ENCODE measurements at regions not wholly inside any gene's neighbourhood (a gene's known extent, or its start where the extent isn't known, plus 50 kb on each side); places are given as distances from the start of the nearest gene placed in this dataset.

- no peaks in the 10 kb centered on the region for H3K27me3 ChIP-seq
- no peak overlapping the region for H3K27ac ChIP-seq
- no peaks in the 10 kb centered on the region for H3K9me3 ChIP-seq
- H3K36me3 ChIP-seq = no peaks in the 10 kb centered on the region
- no peak for TF ChIP-seq CTCF (IDR thresholded peaks at IDR 0.05)
- no peak for TF ChIP-seq POLR2A (IDR thresholded peaks at IDR 0.05)
- no peaks in the 10 kb centered on the region for H3K4me1 ChIP-seq
- no peak overlapping the region for H3K4me3 ChIP-seq
- DNase-seq = no peak
Observed at GRCh38 chr2:228801451-228801850, 469.6 kb downstream of the PID1 start.

DNA sequence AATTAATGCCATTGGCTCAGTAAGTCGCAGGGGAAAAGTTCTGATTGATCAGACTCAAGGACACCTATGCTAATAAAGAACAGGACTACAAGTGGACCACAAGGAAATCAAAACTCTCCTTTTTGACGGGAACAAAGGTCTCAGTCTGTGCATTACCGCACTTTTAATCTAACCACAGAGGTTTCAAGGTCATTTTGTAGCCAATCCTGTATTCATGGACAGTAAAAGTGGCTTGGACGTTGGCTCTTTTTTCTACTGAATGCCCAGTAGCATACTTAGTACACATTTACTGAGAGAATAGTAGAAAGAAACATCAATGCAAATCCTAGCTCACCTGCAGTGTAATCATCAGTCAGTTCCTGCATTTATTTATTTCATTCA, 471.9 kb downstream of the PID1 start:
- H3K36me3 ChIP-seq = no peaks in the 10 kb centered on the region
- no peak overlapping the region for H3K27ac ChIP-seq
- H3K4me1 ChIP-seq = no peaks in the 10 kb centered on the region
- H3K27me3 ChIP-seq = no peaks in the 10 kb centered on the region
- H3K9me3 ChIP-seq = no peaks in the 10 kb centered on the region
- H3K4me3 ChIP-seq = no peak overlapping the region
- TF ChIP-seq CTCF (IDR thresholded peaks at IDR 0.05) = no peak
- no peak for TF ChIP-seq POLR2A (IDR thresholded peaks at IDR 0.05)
- no peak for DNase-seq

DNA sequence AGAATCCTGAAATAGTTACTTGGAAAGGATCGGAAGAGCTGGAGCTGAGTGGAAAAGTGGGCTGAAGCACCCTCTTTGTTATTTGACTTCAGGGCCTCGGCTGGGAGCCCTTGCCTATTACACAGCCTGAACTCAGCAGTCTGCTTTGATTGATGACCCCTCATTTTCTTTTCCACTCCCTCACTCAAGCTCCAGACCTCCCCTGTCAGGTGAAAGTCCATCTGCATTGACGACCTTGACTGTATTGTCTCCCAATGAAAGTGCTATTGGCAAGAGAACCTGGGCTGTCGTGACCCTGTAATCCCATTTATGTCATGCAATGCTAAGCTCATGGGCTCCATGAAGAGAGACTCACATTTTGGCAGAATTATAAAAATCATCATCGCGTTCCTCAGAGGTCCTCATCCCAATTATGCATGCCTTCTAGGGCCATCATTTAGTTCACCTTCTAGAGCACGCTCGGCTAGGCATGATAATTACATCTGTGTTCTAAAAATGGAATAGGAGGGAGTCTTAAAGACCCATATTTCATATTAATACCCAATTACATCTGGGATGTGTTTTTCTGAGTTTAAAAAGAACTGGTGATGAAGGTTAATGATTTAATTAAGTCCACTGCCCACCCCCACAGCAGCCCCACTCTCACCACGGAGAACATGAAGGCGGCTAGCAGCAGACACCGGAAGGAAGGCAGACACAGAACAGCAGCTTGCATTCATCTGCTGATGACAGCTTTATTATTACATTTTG, 472.5 kb downstream of the PID1 start:
- no peak for DNase-seq

GRCh38 chr2:228796386-228796785, 474.7 kb downstream of the PID1 start:
- Histone ChIP-seq H3K27me3 (no peaks in the 10 kb centered on the region), H3K9me3 (no peaks in the 10 kb centered on the region), H3K27ac (no peak overlapping the region), H3K4me1 (no peaks in the 10 kb centered on the region), H3K4me3 (no peak overlapping the region), H3K36me3 (no peaks in the 10 kb centered on the region)
- TF ChIP-seq CTCF (IDR thresholded peaks at IDR 0.05) (no peak), POLR2A (IDR thresholded peaks at IDR 0.05) (no peak)
- DNase-seq = no peak

More for the DNA sequence above, 472.5 kb downstream of the PID1 start:
- Histone ChIP-seq H3K27me3 (no peaks in the 10 kb centered on the region), H3K4me3 (no peak overlapping the region), H3K36me3 (no peaks in the 10 kb centered on the region), H3K27ac (no peak overlapping the region), H3K9me3 (no peaks in the 10 kb centered on the region), H3K4me1 (no peaks in the 10 kb centered on the region)
- no peak for TF ChIP-seq POLR2A (IDR thresholded peaks at IDR 0.05)
- TF ChIP-seq CTCF (IDR thresholded peaks at IDR 0.05) = no peak

DNA sequence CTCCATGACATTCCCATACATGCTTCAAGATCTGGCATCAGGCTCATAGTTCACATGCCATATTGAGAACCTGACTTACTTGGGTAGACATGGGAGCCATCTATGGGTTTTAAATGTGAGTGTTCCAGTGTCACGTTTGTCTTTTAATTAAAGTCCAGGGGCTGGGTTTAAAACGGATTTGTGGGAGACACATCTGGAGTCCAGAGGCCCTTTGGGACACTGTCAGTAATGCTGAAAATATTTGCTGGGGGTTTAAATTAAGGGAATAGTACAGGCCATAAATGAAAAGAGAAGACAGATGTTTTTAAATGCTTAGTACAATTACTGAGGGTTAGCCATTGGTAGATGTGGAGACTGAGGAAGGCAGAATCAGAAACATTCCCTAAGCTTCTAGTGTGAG, 478.0 kb downstream of the PID1 start:
- Histone ChIP-seq H3K27ac (no peak overlapping the region), H3K4me3 (no peak overlapping the region), H3K27me3 (no peaks in the 10 kb centered on the region), H3K9me3 (no peaks in the 10 kb centered on the region), H3K36me3 (no peaks in the 10 kb centered on the region), H3K4me1 (no peaks in the 10 kb centered on the region)
- TF ChIP-seq POLR2A (IDR thresholded peaks at IDR 0.05) (no peak), CTCF (IDR thresholded peaks at IDR 0.05) (no peak)
- DNase-seq = no peak

DNA sequence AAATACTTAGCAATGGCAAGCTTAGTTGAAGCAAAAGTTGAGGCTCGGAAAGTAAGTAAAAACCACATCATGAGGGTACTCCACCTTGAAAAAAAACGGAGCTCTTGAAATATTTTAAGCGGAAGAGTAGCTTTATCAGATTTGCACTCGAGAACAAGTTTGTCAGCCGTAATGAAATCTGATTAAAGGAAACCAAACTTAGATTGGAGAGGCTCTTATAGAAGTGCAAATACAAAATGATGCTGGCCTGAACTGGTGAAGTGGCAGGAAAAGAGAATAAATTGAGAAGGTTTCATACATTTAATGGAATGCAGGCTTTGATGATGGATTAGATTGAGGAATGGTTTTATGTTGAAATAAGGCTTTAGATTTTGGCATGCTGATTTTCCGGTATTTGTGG, 484.2 kb downstream of the PID1 start:
- Histone ChIP-seq H3K27me3 (no peaks in the 10 kb centered on the region), H3K9me3 (no peaks in the 10 kb centered on the region), H3K4me1 (no peaks in the 10 kb centered on the region), H3K36me3 (no peaks in the 10 kb centered on the region), H3K4me3 (no peak overlapping the region), H3K27ac (no peak overlapping the region)
- no peak for TF ChIP-seq POLR2A (IDR thresholded peaks at IDR 0.05)
- no peak for TF ChIP-seq CTCF (IDR thresholded peaks at IDR 0.05)
- DNase-seq = no peak

Data from Peyer's patch (tissue), 4 donors.